ENCODE measurements at regions not wholly inside any gene's neighbourhood (a gene's known extent, or its start where the extent isn't known, plus 50 kb on each side); places are given as distances from the start of the nearest gene placed in this dataset.

GRCh38 chr5:143471666-143472464 lies 68.4 kb upstream of the NR3C1 start:
- H3K36me3 ChIP-seq (replicated peaks), result no peaks in the 10 kb centered on the region
- in situ Hi-C loops (cut with HindIII; ENCODE audit: low pct_ligation_motif_present, low sequenced_read_pairs), result no loop called here
- no peak overlapping the region for H3K27ac ChIP-seq
- TF ChIP-seq CTCF (IDR thresholded peaks at IDR 0.05; ENCODE audit: low read depth, low read length, missing control alignments), result no peak
- DNase-seq, result no peak
- H3K4me3 ChIP-seq (ENCODE audit: low read depth, low read length), result no peak overlapping the region
- H3K27me3 ChIP-seq (replicated peaks), result no peaks in the 10 kb centered on the region

- in situ Hi-C loops (cut with HindIII; ENCODE audit: low pct_ligation_motif_present, low sequenced_read_pairs), result no loop called here
- no peaks in the 10 kb centered on the region for H3K27me3 ChIP-seq (replicated peaks)
- no peak overlapping the region for H3K27ac ChIP-seq
- peak; percentile 31 for DNase-seq
- no peaks in the 10 kb centered on the region for H3K36me3 ChIP-seq (replicated peaks)
- no peak overlapping the region for H3K4me3 ChIP-seq (ENCODE audit: low read depth, low read length)
- TF ChIP-seq CTCF (IDR thresholded peaks at IDR 0.05; ENCODE audit: low read depth, low read length, missing control alignments), result no peak
These were observed 67.6 kb upstream of the NR3C1 start for GRCh38 chr5:143471041-143471509.

- Histone ChIP-seq H3K27me3 (replicated peaks) (no peaks in the 10 kb centered on the region), H3K36me3 (replicated peaks) (no peaks in the 10 kb centered on the region), H3K27ac (no peak overlapping the region), H3K4me3 (ENCODE audit: low read depth, low read length) (no peak overlapping the region)
- TF ChIP-seq CTCF (IDR thresholded peaks at IDR 0.05; ENCODE audit: low read depth, low read length, missing control alignments), result no peak
- in situ Hi-C loops (cut with HindIII; ENCODE audit: low pct_ligation_motif_present, low sequenced_read_pairs), result no loop called here
- no peak for DNase-seq
These were observed 66.6 kb upstream of the NR3C1 start for GRCh38 chr5:143470120-143470519.

- Histone ChIP-seq H3K36me3 (replicated peaks) (no peaks in the 10 kb centered on the region), H3K27me3 (replicated peaks) (no peaks in the 10 kb centered on the region), H3K4me3 (ENCODE audit: low read depth, low read length) (no peak overlapping the region), H3K27ac (no peak overlapping the region)
- in situ Hi-C loops (cut with HindIII; ENCODE audit: low pct_ligation_motif_present, low sequenced_read_pairs), result no loop called here
- TF ChIP-seq CTCF (IDR thresholded peaks at IDR 0.05; ENCODE audit: low read depth, low read length, missing control alignments), result no peak
- no peak for DNase-seq
These were observed 65.6 kb upstream of the NR3C1 start for GRCh38 chr5:143469125-143469524.

GRCh38 chr5:143466632-143467031 lies 63.1 kb upstream of the NR3C1 start:
- TF ChIP-seq CTCF (IDR thresholded peaks at IDR 0.05; ENCODE audit: low read depth, low read length, missing control alignments), result no peak
- in situ Hi-C loops (cut with HindIII; ENCODE audit: low pct_ligation_motif_present, low sequenced_read_pairs), result no loop called here
- no peak for DNase-seq
- H3K36me3 ChIP-seq (replicated peaks), result no peaks in the 10 kb centered on the region
- H3K27me3 ChIP-seq (replicated peaks), result no peaks in the 10 kb centered on the region
- H3K4me3 ChIP-seq (ENCODE audit: low read depth, low read length), result no peak overlapping the region
- no peak overlapping the region for H3K27ac ChIP-seq

Data from brain microvascular endothelial cell (primary cell).